ENCODE measurements at regions not wholly inside any gene's neighbourhood (a gene's known extent, or its start where the extent isn't known, plus 50 kb on each side); places are given as distances from the start of the nearest gene placed in this dataset.

DNA sequence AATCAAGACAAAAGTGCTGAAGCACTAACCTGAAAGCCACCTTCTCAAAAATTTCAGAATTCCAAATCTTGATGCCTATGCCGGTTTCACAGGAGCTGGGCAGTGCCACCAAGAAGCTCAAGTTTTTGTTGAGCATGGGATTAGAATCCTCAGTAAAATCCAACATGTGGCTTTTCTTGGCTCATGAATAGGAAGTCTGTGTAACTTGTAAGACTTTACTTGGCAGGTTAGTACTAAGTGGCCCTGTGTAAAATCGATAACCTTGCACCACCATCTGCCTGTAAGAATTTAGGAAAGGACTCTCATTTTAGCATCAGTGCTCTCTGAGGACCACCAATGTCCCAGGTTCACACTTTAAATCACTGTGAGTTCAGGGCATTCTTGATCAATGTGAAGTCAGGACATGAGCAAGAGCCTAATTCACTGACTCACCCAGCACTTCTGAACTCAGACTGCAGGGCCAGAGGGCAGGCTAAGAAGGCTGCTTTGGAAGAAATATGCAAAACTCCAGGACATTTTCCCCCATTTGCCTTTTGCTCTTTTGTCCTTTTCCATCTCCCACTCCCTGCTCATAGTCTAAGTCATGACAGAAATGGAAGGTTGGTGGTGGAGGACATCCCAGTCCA is 113.2 kb downstream of the EDN1 start:
- no peak overlapping the region for H3K27ac ChIP-seq (ENCODE audit: low read depth, low read length)
- no peak overlapping the region for H3K4me3 ChIP-seq (ENCODE audit: low read depth, low read length)
- ChIA-PET POLR2A (no interaction called here), CTCF (interaction anchor here (1.2 kb wide), 1 partner anchor 199 kb away, joined by 3 read pairs; no protein-coding TSS in a partner anchor)
- no peaks in the 10 kb centered on the region for H3K27me3 ChIP-seq (ENCODE audit: control insufficient read depth, insufficient read depth, low read length)
- no peak for DNase-seq (ENCODE audit: low read depth, low spot score)
- H3K9me3 ChIP-seq (ENCODE audit: control insufficient read depth, insufficient read depth, low read length), result no peaks in the 10 kb centered on the region
- TF ChIP-seq CTCF (IDR thresholded peaks at IDR 0.05; ENCODE audit: low read depth, low read length), result no peak

DNA sequence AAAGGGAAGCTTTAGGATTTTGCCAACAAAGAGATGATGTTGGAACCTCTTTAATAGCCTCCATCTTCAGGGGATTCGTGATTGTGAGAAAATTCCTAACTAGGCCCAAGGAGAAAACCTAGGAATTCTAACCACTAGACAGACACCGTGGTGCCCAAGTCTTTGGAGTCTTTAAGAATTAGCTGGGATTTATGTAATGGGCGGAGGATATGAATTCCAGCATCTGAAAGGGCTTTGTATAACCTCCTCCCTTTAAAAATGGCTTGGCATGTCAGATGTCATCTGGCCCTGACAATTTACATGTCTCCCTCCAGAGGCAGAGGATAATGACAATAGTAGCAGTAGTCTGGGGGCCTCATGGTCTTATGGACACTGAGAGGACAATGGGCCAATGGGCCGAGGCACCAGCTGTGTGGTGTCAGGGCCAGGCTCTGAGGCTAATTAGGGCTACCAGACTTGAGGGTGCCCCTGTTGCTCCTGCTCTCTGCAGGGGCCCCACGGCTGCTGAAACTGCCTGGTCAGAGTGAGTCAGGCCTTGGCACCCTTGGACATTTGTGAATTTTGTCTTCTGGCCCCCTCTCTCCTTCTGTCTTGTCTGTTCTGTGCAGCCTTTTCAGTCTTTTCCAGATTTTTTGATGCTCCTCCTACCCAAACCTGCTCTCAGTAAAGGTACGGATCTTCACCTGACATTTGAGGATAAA is 113.9 kb downstream of the EDN1 start:
- no peak for DNase-seq (ENCODE audit: low read depth, low spot score)
- Histone ChIP-seq H3K27me3 (ENCODE audit: control insufficient read depth, insufficient read depth, low read length) (no peaks in the 10 kb centered on the region), H3K9me3 (ENCODE audit: control insufficient read depth, insufficient read depth, low read length) (no peaks in the 10 kb centered on the region), H3K27ac (ENCODE audit: low read depth, low read length) (peak overlapping the region; percentile 35), H3K4me3 (ENCODE audit: low read depth, low read length) (no peak overlapping the region)
- ChIA-PET POLR2A (no interaction called here), CTCF (interaction anchor here (1.6 kb wide), 1 partner anchor 200 kb away, joined by 3 read pairs; no protein-coding TSS in a partner anchor)
- TF ChIP-seq CTCF (IDR thresholded peaks at IDR 0.05; ENCODE audit: low read depth, low read length), result no peak

GRCh38 chr6:12404651-12405050 is 114.5 kb downstream of the EDN1 start:
- peak; percentile 23 for DNase-seq (ENCODE audit: low read depth, low spot score)
- POLR2A ChIA-PET, result no interaction called here

GRCh38 chr6:12408752-12409151 is 118.6 kb downstream of the EDN1 start:
- no peak for DNase-seq (ENCODE audit: low read depth, low spot score)
- ChIA-PET CTCF (no interaction called here), POLR2A (no interaction called here)
- Histone ChIP-seq H3K27ac (ENCODE audit: low read depth, low read length) (no peak overlapping the region), H3K4me3 (ENCODE audit: low read depth, low read length) (no peak overlapping the region), H3K27me3 (ENCODE audit: control insufficient read depth, insufficient read depth, low read length) (no peaks in the 10 kb centered on the region), H3K9me3 (ENCODE audit: control insufficient read depth, insufficient read depth, low read length) (no peaks in the 10 kb centered on the region)
- no peak for TF ChIP-seq CTCF (IDR thresholded peaks at IDR 0.05; ENCODE audit: low read depth, low read length)

More at GRCh38 chr6:12404651-12405050, 114.5 kb downstream of the EDN1 start:
- no peaks in the 10 kb centered on the region for H3K27me3 ChIP-seq (ENCODE audit: control insufficient read depth, insufficient read depth, low read length)
- H3K27ac ChIP-seq (ENCODE audit: low read depth, low read length), result no peak overlapping the region
- CTCF ChIA-PET, result interaction anchor here (1.6 kb wide), 1 partner anchor 199 kb away, joined by 3 read pairs; no protein-coding TSS in a partner anchor
- no peaks in the 10 kb centered on the region for H3K9me3 ChIP-seq (ENCODE audit: control insufficient read depth, insufficient read depth, low read length)
- H3K4me3 ChIP-seq (ENCODE audit: low read depth, low read length), result no peak overlapping the region
- TF ChIP-seq CTCF (IDR thresholded peaks at IDR 0.05; ENCODE audit: low read depth, low read length), result no peak

DNA sequence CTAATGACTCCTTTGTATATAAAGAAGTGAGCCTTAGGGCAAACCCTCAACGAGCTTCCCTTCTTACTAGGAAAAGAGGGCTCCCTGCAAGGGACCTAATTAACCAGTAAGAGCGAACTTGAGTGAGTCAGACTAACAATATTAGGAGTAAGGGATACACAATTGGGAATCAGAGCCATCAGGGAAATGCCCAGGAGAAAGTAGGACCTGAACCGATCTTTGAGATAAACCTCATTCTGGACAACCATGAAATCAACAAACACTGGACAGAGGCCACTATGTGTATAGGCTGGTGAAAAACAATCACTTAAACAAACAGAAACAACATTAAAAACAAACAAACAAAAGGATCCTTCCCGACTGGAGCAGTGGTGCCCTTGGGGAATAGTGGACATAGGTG is 120.8 kb downstream of the EDN1 start:
- Histone ChIP-seq H3K4me3 (ENCODE audit: low read depth, low read length) (no peak overlapping the region), H3K9me3 (ENCODE audit: control insufficient read depth, insufficient read depth, low read length) (no peaks in the 10 kb centered on the region), H3K27ac (ENCODE audit: low read depth, low read length) (no peak overlapping the region), H3K27me3 (ENCODE audit: control insufficient read depth, insufficient read depth, low read length) (no peaks in the 10 kb centered on the region)
- DNase-seq (ENCODE audit: low read depth, low spot score), result no peak
- ChIA-PET CTCF (interaction anchor here (1.0 kb wide), 1 partner anchor 194 kb away, joined by 3 read pairs; no protein-coding TSS in a partner anchor), POLR2A (no interaction called here)
- no peak for TF ChIP-seq CTCF (IDR thresholded peaks at IDR 0.05; ENCODE audit: low read depth, low read length)

Measured in AG04450 (cell line).